ENCODE measurements at regions not wholly inside any gene's neighbourhood (a gene's known extent, or its start where the extent isn't known, plus 50 kb on each side); places are given as distances from the start of the nearest gene placed in this dataset.

GRCh38 chr2:67689186-67689585 is 292.1 kb downstream of the ETAA1 start:
- no peak overlapping the region for H3K4me3 ChIP-seq (ENCODE audit: low read depth, poor library complexity, severe bottlenecking)
- WGBS, 2 donors, result 58 to 61% methylated on average over 3 of the region's 3 CpGs
- no peak for TF ChIP-seq POLR2A (IDR thresholded peaks at IDR 0.05)
- TF ChIP-seq CTCF (IDR thresholded peaks at IDR 0.05), result no peak
- intact Hi-C loops (cut with DNase I; ENCODE audit: low total_unique reads), result no loop called here
- no peak for DNase-seq (ENCODE audit: low spot score in 2 of 2)

- H3K4me3 ChIP-seq (ENCODE audit: low read depth, poor library complexity, severe bottlenecking), result no peak overlapping the region
- no peak for DNase-seq (ENCODE audit: low spot score in 2 of 2)
- TF ChIP-seq POLR2A (IDR thresholded peaks at IDR 0.05), result no peak
- no peak for TF ChIP-seq CTCF (IDR thresholded peaks at IDR 0.05)
- WGBS, 2 donors, result 40 to 54% methylated on average over 1 of the region's 1 CpG
- intact Hi-C loops (cut with DNase I; ENCODE audit: low total_unique reads), result no loop called here
Observed at GRCh38 chr2:67689651-67690050, 292.5 kb downstream of the ETAA1 start.

- intact Hi-C loops (cut with DNase I; ENCODE audit: low total_unique reads), result no loop called here
- TF ChIP-seq CTCF (IDR thresholded peaks at IDR 0.05) (no peak), POLR2A (IDR thresholded peaks at IDR 0.05) (no peak)
- DNase-seq (ENCODE audit: low spot score in 2 of 2), result no peak
- no peak overlapping the region for H3K4me3 ChIP-seq (ENCODE audit: low read depth, poor library complexity, severe bottlenecking)
- 42 to 45% methylated on average over 10 of the region's 10 CpGs for WGBS, 2 donors
Observed at GRCh38 chr2:67694445-67694844, 297.3 kb downstream of the ETAA1 start.

GRCh38 chr2:67701011-67701410 is 303.9 kb downstream of the ETAA1 start:
- WGBS, 2 donors, result 90 to 94% methylated on average over 4 of the region's 4 CpGs
- DNase-seq (ENCODE audit: low spot score in 2 of 2), result no peak
- intact Hi-C loops (cut with DNase I; ENCODE audit: low total_unique reads), result no loop called here
- H3K4me3 ChIP-seq (ENCODE audit: low read depth, poor library complexity, severe bottlenecking), result no peak overlapping the region
- TF ChIP-seq POLR2A (IDR thresholded peaks at IDR 0.05) (no peak), CTCF (IDR thresholded peaks at IDR 0.05) (no peak)

GRCh38 chr2:67702284-67702683 is 305.2 kb downstream of the ETAA1 start:
- 82 to 84% methylated on average over 4 of the region's 4 CpGs for WGBS, 2 donors
- no peak for TF ChIP-seq CTCF (IDR thresholded peaks at IDR 0.05)
- no peak for TF ChIP-seq POLR2A (IDR thresholded peaks at IDR 0.05)
- H3K4me3 ChIP-seq (ENCODE audit: low read depth, poor library complexity, severe bottlenecking), result no peak overlapping the region
- DNase-seq (ENCODE audit: low spot score in 2 of 2), result no peak
- intact Hi-C loops (cut with DNase I; ENCODE audit: low total_unique reads), result no loop called here

GRCh38 chr2:67702937-67703336 is 305.8 kb downstream of the ETAA1 start:
- intact Hi-C loops (cut with DNase I; ENCODE audit: low total_unique reads), result no loop called here
- no peak for DNase-seq (ENCODE audit: low spot score in 2 of 2)
- TF ChIP-seq CTCF (IDR thresholded peaks at IDR 0.05) (no peak), POLR2A (IDR thresholded peaks at IDR 0.05) (no peak)
- H3K4me3 ChIP-seq (ENCODE audit: low read depth, poor library complexity, severe bottlenecking), result no peak overlapping the region
- 71 to 73% methylated on average over 1 of the region's 1 CpG for WGBS, 2 donors

Data from lower leg skin (tissue), 4 donors.